GM19455 (cell line): ENCODE measurements at regions not wholly inside any gene's neighbourhood (a gene's known extent, or its start where the extent isn't known, plus 50 kb on each side); places are given as distances from the start of the nearest gene placed in this dataset.
"Not testable (repeated sequence)": the region's sequence is repeated elsewhere in the genome, so short reads cannot be mapped to it uniquely, and the experiment has no call there.

Experiments
- ATAC-seq: cut with Tn5 transposase; IDR thresholded peaks from one replicate; pipeline ENCODE4 v1.9.1; 2021; ENCODE audit not compliant: unreplicated experiment

DNA sequence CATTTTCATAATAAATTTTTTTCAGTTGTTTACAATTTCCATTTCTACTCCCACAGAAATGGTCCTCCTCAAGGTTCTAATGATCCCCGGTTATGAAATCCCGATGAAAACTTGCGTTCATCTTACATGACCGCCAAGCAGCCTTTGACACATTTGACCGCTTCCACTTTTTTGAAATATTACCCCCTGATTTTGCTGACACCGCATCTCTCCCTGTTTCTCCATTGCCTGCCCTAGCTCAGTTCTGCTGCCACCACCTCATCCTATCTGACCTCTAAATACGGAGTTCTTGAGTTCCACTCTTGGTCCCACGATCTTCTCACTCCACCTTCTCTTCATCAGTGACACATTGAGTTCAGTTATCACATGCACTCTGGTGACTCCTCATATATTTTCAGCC, 74.1 kb downstream of the SLC35B3 start:
- ATAC-seq = no peak

GRCh38 chr6:8352966-8353340, 82.4 kb downstream of the SLC35B3 start:
- ATAC-seq = no peak

DNA sequence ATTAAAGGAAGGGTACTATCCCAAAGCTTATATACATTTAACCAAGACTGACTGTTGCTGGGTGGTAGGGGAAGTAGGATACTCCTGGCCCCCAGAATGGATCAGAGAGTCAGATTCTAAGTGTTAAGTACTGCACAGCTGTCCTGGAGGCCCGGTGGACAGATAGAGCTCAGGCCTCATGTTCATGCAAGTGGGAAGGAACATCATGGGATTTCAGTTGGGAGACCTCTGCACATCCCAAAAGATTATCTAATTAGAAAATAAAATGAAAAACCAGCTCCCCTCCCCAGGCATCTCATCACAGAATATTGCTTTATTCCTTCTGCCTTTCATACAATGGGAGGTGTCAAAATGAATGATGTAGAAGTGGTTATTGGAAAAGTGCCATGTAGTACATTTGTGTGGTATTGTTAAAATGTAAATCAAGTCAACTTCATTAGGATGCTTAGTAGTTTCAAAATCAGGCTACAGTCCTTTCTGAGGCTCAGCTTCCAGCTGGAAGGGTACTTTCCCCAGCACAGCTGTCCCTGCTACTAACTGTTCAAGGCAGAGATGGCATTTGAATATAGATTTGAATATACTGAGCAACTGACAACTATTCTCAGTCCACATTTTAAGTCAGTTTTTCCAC, 82.9 kb downstream of the SLC35B3 start:
- ATAC-seq = no peak

DNA sequence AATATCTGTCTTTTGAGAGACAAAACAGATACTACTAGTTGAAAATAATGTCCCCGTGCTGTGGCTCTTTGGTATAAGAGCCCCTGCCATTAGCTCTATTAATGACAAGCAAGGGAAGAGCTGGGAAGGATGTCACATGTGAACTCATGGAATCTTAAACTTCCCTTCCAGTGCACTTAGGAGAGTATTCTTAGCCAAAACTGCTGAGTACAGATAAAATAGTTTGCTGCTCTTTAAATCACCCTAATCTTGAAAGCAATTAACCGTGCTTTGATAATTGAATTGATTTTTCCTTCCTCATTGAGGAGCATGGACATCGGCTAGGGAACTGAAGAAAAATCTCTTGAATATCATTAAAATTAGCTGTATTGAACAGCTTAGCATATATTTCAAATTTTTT, 91.7 kb downstream of the SLC35B3 start:
- ATAC-seq = no peak

GRCh38 chr6:8342241-8342819, 93.0 kb downstream of the SLC35B3 start:
- no peak for ATAC-seq

- no peak for ATAC-seq
Measured at GRCh38 chr6:8337147-8337546, 98.2 kb downstream of the SLC35B3 start.

DNA sequence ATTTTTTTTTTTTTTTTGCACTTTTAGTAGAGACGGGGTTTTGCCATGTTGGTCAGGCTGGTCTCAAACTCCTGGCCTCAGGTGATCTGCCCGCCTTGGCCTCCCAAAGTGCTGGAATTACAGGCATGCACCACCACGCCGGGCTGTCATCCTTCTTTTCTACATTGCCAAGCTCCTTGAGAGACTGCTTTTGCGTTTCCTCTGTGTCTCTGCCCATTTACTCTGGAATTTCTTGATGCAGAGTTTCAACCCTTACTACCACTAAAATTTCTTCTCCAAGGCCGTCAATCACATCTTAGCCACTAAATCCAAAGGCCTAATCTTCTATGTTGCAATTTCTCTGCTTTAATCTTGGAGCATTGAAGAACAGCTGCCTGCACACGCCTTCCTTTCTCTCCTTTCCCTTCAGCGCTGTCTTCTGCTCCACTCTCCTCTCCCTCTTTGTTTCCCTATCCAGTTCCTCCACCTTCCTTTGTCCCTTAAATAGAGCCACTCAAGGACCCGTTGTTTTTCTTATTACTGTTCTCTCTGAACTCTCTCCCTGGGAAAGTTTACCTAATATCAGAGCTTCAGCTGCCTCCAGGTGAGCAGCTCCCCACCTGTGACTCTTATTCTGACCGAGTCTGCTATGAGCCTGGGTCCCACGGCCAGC, 98.8 kb downstream of the SLC35B3 start:
- ATAC-seq = no peak

DNA sequence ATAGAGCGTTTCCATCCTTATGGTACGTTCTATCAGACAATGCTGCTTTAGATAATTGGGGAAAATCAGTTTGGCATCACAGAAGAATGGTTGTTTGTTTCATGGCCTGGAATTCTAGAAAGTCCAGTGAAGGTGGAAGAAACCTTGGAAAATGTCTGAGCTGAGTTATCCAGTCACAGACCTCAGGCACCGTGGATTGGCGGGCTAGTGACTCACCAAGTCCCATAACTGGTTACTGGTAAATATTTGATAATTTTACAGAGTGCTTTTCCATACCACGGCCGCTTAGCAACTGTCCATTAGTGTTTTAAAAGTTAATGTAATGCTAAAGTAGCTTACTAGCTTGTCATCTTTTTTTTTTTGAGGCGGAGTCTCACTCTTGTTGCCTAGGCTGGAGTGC, 99.4 kb downstream of the SLC35B3 start:
- ATAC-seq = no peak

DNA sequence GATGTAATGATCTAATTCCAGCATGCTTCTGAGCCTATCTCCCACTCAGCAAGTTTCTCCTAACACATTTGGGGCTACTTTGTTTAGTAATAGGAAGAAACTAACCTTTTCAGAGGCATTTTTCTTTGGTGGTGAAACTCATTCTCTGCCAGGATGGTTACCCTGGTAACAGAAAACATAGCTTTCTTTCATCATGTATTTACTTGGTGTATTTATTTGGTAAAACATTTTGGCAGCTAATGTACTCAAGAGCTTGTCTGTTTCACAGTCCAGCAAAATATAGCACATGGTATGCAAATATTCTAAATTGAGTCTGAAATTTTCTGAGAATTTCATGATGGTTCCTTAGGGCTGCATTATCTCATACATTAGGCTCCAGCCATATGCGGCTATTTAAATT, 100.0 kb downstream of the SLC35B3 start:
- ATAC-seq = no peak

- no peak for ATAC-seq
Measured at GRCh38 chr6:8334113-8334512, 101.2 kb downstream of the SLC35B3 start.

DNA sequence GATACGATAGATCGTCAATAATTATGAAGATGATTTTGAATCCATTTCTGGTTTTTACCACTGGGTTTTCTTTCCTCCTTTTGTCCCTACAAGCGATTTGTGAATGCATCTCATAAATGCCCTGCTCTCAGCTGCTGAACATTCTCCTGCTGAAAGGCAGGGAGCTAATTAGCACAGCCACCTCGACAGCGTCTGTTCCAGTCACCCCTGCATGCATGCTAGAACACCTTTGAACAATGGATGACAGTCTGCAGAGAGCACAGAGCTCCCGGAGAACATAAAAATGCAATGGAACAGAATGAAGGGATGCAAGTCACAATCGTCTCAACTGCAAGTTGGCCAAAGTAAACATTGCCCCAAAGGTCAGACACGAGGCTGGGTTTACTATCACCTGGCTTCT, 105.8 kb downstream of the SLC35B3 start:
- ATAC-seq = no peak

DNA sequence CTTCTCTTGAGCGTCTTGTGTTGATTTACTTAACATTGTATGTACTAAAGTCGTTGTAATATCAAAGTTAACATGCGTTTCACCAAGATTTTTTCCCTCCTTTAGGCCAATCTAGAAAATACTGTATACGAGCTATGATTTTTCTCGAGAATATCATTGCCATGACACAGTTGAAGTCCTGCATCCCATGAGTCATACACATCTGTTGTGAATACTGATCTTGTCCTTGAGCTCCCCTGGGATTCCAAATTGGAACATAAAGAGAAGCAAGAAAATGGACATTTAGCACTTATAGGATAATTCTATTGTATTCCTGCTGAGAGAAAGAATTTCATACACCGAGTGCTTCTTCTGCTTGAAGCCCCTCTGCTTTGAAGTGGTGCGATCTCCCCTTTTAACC, 109.6 kb downstream of the SLC35B3 start:
- ATAC-seq = no peak

- ATAC-seq = no peak
Measured at GRCh38 chr6:8322659-8323058, 112.7 kb downstream of the SLC35B3 start.

GRCh38 chr6:8321671-8322404, 113.5 kb downstream of the SLC35B3 start:
- no peak for ATAC-seq

DNA sequence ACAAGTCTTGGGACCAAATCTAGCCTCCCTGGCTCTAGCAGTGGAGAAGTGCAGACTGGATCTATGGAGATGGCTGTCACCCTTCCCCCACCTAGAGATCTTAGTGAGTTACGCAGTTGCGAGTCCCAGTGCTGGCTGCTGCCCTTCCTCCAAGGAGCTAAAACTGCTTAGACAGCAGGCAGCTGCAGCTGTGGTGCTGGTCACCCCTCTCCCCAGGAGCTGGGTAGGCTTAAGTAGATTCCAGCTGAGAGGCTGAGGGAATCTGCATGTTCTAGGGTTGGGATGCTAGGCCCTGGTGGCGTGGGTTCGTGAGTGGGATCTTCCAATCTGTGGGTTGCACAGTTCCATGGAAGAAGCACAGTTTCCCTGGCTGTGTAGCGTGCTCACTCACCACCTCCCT, 120.2 kb downstream of the SLC35B3 start:
- ATAC-seq = no peak

DNA sequence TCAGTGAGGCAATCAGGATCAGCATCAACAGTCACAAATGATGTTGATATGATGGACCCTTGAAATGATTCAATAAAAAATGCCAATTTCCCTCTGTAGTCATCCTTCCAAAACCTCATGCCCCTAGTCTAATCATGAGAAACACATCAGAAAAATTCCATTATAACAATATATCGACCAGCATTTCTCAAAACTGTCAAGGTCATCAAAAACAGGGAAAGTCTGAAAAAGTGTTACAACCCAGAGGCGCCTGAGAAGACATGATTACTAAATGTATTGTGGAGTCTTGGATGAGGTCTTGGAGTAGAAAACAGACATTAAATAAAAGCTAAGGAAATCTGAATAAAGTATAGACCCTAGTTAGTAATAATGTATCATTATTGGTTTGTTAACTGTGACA, 133.8 kb downstream of the SLC35B3 start:
- no peak for ATAC-seq

GRCh38 chr6:8299034-8299433, 136.3 kb downstream of the SLC35B3 start:
- no peak for ATAC-seq

- ATAC-seq = not testable (repeated sequence)
Measured at GRCh38 chr6:8282946-8283345, 152.4 kb downstream of the SLC35B3 start.

GRCh38 chr6:8282380-8282779, 153.0 kb downstream of the SLC35B3 start:
- no peak for ATAC-seq

GRCh38 chr6:8279041-8279805, 156.1 kb downstream of the SLC35B3 start:
- ATAC-seq = no peak

GRCh38 chr6:8278562-8278961, 156.8 kb downstream of the SLC35B3 start:
- no peak for ATAC-seq
